Activated B cell treated with CpG ODN at 0.5 μM for 24 hours (primary cell): ENCODE measurements at regions not wholly inside any gene's neighbourhood (a gene's known extent, or its start where the extent isn't known, plus 50 kb on each side); places are given as distances from the start of the nearest gene placed in this dataset.

Experiments
- ATAC-seq: fragments of 200-7000 bp; cut with Tn5 transposase; one replicate; pipeline ENCODE4 v1.10.0; 2021; ENCODE audit warnings: low read depth, mild to moderate bottlenecking, moderate library complexity
- CTCF ChIA-PET: fragments of 350-600 bp; sonication (Branson Sonifier 250); formaldehyde crosslinking; loops from one replicate; lab custom pipeline; 2021; ENCODE audit warnings: antibody characterized with exemption; lab: Charles Lee
- POLR2A ChIA-PET: fragments of 350-600 bp; sonication (Branson Sonifier 250); formaldehyde crosslinking; loops from one replicate; lab custom pipeline; 2021; ENCODE audit warnings: antibody characterized with exemption; lab: Charles Lee
- DNase-seq: peaks from one replicate; pipeline ENCODE4 v3.0.0; 2022
- H3K27ac Mint-ChIP-seq: one replicate; pipeline ENCODE4 v1.8.0; 2020; ENCODE audit warnings: mixed read lengths
- H3K27me3 Mint-ChIP-seq: one replicate; pipeline ENCODE4 v1.8.0; 2021; ENCODE audit warnings: mixed read lengths
- H3K36me3 Mint-ChIP-seq: one replicate; pipeline ENCODE4 v1.8.0; 2021; ENCODE audit warnings: low read depth, mixed read lengths
- H3K4me1 Mint-ChIP-seq: one replicate; pipeline ENCODE4 v1.8.0; 2021; ENCODE audit warnings: mixed read lengths
- H3K4me3 Mint-ChIP-seq: one replicate; pipeline ENCODE4 v1.8.0; 2020; ENCODE audit warnings: mild to moderate bottlenecking, mixed read lengths
- H3K9me3 Mint-ChIP-seq: one replicate; pipeline ENCODE4 v1.8.0; 2020; ENCODE audit warnings: mixed read lengths
- CTCF ChIP-seq: fragments of 200-600 bp; IDR thresholded peaks from one replicate; pipeline ENCODE4 v1.8.0; 2022; ENCODE audit warnings: antibody characterized with exemption, mild to moderate bottlenecking
- intact Hi-C: fragments of 100-400 bp; cut with micrococcal nuclease; formaldehyde crosslinking; loops from one replicate; pipeline ENCODE4 v1.15.1; 2024

GRCh38 chr9:82367016-82367415 lies 378.4 kb downstream of the SPATA31D1 start:
- H3K9me3 Mint-ChIP-seq, result no peaks in the 10 kb centered on the region
- H3K36me3 Mint-ChIP-seq, result no peaks in the 10 kb centered on the region
- TF ChIP-seq CTCF, result no peak
- intact Hi-C loops, result no loop called here
- ATAC-seq (no peak), DNase-seq (no peak)
- POLR2A ChIA-PET, result no interaction called here
- H3K27ac Mint-ChIP-seq, result no peak overlapping the region
- no peak overlapping the region for H3K4me3 Mint-ChIP-seq
- H3K4me1 Mint-ChIP-seq, result no peaks in the 10 kb centered on the region
- H3K27me3 Mint-ChIP-seq, result no peaks in the 10 kb centered on the region
- CTCF ChIA-PET, result no interaction called here

GRCh38 chr9:82367929-82368328 lies 379.4 kb downstream of the SPATA31D1 start:
- intact Hi-C loops, result no loop called here
- DNase-seq (no peak), ATAC-seq (no peak)
- H3K27me3 Mint-ChIP-seq, result no peaks in the 10 kb centered on the region
- H3K9me3 Mint-ChIP-seq, result peaks cover 2% of the 10 kb centered on the region
- no peak overlapping the region for H3K27ac Mint-ChIP-seq
- no peak overlapping the region for H3K4me3 Mint-ChIP-seq
- ChIA-PET POLR2A (no interaction called here), CTCF (no interaction called here)
- H3K36me3 Mint-ChIP-seq, result no peaks in the 10 kb centered on the region
- TF ChIP-seq CTCF, result no peak
- no peaks in the 10 kb centered on the region for H3K4me1 Mint-ChIP-seq

GRCh38 chr9:82369251-82369945 lies 380.8 kb downstream of the SPATA31D1 start:
- Mint-ChIP-seq H3K36me3 (no peaks in the 10 kb centered on the region), H3K27me3 (no peaks in the 10 kb centered on the region), H3K9me3 (peaks cover 5% of the 10 kb centered on the region), H3K4me1 (no peaks in the 10 kb centered on the region), H3K27ac (no peak overlapping the region), H3K4me3 (no peak overlapping the region)
- no peak for ATAC-seq
- POLR2A ChIA-PET, result no interaction called here
- CTCF ChIA-PET, result no interaction called here
- no peak for TF ChIP-seq CTCF
- intact Hi-C loops, result no loop called here
- DNase-seq, result no peak

- H3K9me3 Mint-ChIP-seq, result peaks cover 5% of the 10 kb centered on the region
- no peaks in the 10 kb centered on the region for H3K36me3 Mint-ChIP-seq
- intact Hi-C loops, result no loop called here
- H3K4me1 Mint-ChIP-seq, result no peaks in the 10 kb centered on the region
- ChIA-PET CTCF (no interaction called here), POLR2A (no interaction called here)
- H3K27me3 Mint-ChIP-seq, result no peaks in the 10 kb centered on the region
- no peak overlapping the region for H3K27ac Mint-ChIP-seq
- ATAC-seq, result no peak
- no peak overlapping the region for H3K4me3 Mint-ChIP-seq
- no peak for TF ChIP-seq CTCF
- DNase-seq, result no peak
These were observed 386.5 kb downstream of the SPATA31D1 start for GRCh38 chr9:82375041-82375440.

- DNase-seq (no peak), ATAC-seq (no peak)
- TF ChIP-seq CTCF, result no peak
- Mint-ChIP-seq H3K27ac (no peak overlapping the region), H3K36me3 (no peaks in the 10 kb centered on the region), H3K4me1 (no peaks in the 10 kb centered on the region), H3K27me3 (no peaks in the 10 kb centered on the region), H3K9me3 (peaks cover 5% of the 10 kb centered on the region), H3K4me3 (no peak overlapping the region)
- intact Hi-C loops, result no loop called here
- ChIA-PET CTCF (no interaction called here), POLR2A (no interaction called here)
These were observed 388.2 kb downstream of the SPATA31D1 start for GRCh38 chr9:82376677-82377232.
